ENCODE measurements at regions not wholly inside any gene's neighbourhood (a gene's known extent, or its start where the extent isn't known, plus 50 kb on each side); places are given as distances from the start of the nearest gene placed in this dataset.
"Not testable (repeated sequence)": the region's sequence is repeated elsewhere in the genome, so short reads cannot be mapped to it uniquely, and the experiment has no call there.

DNA sequence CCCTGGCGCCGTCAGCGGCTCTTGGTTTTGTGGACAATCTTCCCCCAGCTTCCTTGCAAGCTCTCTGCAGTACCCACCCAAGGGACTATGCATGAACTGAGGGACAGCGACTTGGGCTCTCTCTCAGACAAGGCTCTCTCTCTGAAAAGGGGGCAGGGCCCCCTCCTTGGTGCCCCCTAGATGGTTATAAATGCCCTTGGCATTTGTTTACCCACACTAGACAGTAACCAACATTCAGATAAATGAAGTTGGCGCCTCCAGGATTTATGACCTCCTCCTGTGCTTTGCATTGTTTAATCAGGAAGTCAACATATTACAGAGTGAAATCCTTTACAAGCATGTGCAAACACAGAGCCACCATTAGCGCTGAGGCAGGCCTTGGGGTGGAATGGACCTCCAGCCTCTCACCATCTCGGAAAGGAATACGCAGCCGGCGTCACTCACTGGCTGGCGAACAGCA is 547.4 kb upstream of the ID2 start:
- no peak for DNase-seq

DNA sequence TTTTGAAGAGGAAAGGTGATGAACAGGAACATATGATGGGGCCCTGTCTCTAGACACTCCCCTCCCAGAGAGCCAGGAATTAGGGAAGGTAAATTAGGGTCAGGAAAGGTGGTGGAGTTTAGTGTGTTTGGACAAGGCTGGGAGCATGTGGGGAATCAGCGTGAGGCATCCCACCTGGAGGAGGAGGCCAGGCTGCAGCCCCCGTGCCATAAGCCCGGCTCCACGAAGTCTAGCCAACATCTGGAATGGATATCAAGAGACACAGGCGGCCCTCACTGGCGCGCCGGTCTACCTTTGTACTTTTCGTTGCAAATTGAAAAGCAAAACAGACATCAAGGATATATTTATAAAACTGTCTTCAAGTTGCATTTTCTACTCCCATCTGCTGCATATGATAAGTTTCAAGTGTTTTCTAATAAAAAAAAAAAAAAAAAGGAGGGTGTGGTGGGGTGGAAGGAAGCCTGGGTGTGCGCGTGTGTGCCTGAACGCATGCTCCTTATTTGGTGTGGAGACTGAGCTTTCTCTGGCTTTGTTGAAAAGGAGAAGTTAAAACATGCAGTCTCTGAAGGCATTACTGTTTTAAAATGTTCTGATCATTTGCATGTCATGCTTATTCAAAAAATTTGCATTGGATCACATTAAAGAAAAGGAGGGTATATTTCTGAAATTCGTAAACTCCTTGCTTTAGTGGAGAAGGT is 546.7 kb upstream of the ID2 start:
- DNase-seq = no peak

DNA sequence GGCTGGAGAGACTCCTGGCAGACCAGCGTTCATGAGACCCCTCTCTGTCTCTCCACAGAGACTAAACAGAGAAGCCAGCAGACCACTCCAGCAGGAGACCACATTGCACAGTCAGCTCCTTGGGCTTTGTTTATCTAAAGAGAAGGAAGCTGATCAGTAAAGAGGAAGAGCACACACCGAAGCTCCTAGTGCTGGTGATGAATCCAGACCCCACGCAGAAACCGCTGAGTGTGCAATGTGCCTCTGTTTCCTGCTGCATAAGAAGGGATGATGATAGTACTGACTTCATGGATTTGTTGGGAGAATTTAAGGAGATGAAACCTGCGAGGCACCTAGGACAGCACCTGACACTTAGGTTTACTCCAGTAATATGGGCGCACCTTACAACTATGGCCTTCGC is 544.1 kb upstream of the ID2 start:
- no peak for DNase-seq

DNA sequence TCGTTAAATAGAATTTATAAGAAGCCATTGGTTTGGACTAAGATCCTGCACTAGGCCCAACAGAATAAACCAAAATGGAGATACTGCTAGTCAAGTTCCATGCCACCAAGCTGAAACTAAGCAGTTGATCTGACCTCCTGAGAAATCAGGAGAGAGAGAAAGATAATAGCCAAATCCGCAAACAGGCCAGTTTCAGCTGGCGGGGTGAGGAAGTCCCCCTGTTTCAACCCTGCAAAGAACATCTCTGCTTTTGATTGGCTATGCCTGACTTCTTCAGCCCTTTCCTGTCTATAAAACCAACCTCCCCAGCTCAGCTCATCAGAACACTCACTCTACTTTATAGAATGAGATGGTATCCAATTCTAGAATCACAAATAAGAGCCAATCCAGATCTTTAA is 543.3 kb upstream of the ID2 start:
- no peak for DNase-seq

DNA sequence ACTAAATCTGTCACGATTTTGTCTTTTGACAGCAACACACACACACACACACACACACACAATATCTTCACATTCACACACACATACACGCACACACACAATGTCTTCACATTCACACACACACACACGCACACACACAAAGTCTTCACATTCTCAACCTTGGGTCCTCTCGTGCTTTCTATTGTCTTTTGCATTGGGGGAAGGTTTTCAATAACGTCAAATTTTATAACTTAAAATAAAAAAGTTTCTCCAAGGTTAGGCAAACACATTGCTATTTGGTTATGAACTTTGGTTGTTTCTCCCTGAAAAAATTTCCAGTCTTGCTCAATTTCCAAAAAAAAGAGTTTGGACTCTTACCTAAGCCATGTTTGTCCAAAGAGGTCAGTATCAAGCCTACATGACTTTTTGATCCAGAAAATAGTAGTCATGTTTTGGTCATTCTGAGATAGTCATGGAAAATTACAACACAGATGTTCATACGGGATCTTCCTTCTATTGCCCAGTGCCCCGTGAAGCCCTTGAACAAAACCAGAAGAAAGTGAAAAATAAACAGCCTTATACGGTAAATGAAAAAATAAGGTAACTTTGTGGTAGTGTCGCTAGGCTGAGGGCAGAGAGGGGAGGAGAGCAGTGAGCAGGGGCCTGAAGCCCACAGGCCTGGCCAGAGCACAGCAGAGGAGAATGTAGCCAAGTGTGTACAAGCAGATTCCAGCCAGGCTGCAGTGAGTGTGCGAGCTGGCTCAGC is 542.8 kb upstream of the ID2 start:
- no peak for DNase-seq

DNA sequence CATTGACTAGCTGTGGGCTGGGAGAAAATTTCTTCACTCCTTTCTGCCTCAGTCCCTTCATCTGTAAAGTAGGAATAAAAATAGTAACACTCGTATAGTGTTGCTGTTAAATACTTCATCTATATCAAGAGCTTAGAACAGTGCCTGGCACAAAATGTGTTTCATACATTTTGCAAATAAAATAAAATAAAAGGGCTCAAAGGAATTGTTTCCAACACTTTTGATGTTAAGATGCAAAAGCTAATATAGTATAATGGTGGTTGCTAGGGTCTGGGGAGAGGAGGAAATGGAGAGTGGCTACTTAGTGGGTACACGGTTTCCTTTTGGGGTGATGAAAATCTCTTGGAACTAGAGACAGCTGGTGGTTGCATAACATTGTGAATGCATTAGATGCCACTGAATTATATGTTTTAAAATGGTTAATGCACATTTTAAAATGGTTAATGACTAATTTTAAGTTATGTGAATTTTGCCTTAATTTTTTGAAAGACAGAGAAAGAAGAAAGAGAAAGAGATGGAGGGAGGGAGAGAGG is 542.1 kb upstream of the ID2 start:
- DNase-seq = no peak

DNA sequence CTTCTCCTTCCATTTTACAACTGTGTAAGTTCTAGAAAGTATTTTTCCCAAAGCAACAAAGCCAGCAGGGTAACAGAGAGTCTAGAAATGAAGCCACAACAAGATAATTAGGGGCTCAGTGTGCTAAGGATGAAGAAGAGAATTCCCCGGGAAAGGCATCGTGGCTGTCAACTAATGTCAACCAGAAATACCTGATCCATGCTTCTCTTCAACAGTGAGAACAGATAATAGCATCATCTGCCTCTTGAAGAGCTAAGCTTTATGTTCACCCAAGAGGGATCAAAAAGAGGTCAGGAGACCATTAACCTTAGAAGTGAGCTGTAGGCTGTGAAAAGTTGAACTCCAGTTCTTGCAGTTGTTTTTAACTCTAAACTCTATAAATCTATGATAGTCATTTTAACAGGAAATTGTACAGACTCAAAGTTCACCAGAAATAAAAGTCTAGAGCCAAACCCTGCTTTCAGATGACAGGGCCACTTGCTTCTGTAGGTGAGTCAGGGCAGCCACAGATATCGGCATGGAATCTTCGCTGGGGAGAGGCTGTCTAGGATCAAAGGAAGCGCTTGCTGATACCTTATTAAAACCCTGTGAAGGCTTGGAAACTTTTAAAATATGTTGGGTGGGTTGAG is 540.7 kb upstream of the ID2 start:
- DNase-seq = no peak

DNA sequence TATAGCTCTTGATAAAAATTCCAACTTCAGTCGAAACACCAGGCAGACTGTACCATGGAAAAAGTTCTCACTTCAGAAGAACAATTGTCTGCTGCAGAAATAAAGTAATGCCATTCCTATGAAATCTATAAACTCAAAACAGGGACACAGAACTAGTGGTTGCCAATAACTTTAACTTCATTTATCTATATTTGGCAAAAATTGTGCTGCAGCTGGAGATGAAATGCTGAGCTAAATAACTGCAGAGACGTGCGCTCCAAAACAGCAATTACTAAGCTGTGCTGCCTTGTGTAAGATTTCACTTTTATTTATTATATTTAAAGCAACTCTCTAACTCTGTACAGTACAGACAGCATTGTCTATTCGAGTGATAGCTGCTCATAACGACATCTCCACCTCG is 540.1 kb upstream of the ID2 start:
- DNase-seq = no peak

DNA sequence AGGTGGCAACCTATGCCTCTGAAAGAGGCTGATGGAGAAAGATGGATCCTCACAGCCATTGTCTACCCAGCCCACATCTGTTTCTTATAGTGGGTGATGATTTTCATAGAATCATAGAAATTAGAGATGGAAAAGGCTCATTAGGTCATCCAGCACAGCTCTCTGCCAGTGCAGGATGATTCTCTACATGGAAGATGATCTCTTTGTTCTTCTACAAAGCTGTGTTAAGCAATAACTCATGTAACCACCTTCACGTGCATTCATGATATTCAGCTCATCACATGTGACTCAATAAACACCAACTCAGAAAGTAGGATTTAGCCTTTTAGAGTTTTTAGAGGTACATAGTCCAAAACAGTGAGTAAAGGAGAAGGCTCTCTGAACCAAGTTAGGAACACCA is 539.4 kb upstream of the ID2 start:
- no peak for DNase-seq

DNA sequence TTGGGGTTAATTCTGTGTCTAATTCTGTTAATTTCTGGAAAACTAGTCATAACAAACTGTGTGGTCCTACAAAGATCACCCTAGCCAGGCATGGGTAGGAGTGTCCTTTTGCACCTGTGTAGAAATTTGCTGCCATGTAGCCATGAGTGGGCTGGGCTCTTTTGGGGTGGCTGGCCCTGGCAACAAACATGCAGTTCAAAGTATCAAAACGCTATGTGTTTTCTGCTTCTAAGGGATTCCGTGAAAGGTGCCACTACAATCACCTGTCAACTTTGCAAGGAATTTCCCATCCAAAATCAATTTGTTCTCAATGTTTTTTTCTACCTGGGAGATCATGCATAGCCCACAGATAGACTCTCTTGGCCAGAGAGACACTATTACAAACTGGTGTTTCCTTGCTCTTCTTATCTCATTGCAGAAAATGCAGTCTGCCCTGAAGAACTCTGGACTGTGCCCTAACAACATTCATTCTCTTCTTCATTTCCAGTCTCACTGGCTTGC is 537.7 kb upstream of the ID2 start:
- DNase-seq = no peak

DNA sequence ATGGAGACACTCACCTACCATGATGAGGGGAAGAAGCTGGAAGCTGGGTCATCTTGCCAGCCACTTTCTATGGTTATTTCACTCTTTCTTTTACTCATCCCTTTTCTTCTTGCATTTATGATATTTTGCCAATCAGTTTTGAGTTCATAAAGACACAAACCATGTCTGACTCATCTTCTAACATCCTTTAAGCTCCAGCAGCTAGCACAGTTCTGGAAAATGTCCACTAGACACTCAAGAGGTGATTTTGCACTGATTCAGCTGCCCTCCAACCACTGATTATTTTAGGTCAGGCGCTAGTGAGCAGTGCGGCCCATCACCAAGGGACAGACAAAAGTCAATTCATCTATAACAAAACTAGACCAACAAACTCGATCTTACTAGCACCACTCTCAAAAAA is 537.1 kb upstream of the ID2 start:
- DNase-seq = no peak

DNA sequence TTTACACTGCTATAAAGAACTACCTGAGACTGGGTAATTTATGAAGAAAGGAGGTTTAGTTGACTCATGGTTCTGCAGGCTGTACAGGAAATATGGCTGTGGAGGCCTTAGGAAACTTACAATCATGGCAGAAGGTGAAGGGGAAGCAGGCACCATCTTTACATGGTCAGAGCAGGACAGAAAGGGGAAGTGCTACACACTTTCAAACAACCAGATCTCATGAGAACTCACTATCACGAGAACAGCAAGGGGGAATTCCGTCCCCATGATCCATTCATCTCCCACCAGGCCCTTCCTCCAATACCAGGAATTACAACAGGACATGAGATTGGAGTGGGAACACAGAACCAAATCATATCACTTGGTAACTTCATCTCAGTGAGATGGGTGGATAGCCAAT is 536.5 kb upstream of the ID2 start:
- not testable (repeated sequence) for DNase-seq

DNA sequence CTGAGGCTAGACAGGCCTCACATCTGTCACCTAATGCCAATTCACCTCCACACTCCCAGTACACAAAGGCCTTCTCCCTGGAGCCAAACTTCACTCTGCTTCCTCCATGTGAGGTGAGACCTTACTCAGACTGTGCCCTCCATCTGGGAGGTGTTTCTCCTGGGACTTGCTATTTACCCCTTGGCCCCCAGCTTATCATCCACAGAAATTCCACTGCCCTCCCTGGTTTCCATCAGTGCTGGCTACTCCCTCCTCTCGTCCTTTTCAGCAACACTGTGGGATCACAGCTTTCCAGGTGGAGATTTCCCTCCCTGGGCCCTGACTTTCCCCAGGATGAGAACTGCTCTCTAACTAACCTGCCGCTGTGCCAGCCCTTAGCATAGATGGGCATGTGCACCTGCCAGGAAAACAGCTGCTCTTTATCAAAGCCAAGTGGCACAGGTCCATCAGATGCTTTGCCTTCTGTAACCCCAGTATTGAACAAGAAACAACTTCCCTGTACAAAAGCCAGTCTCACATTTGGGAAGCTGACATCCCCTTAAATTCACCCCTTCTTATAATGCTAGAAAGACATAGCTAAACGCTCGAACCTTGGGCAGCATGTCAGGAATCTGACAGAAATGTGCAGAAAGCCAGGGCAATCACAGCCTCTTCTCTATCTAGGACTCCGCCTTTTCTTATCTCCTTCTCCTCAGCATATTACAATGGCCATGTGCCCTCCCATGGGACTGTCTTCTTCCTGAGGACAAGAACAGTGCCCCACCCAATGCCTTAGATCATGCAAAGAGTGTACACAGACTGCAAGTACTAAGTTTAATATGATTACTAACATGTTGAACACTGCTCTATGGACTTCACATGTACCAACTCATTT is 535.5 kb upstream of the ID2 start:
- no peak for DNase-seq

DNA sequence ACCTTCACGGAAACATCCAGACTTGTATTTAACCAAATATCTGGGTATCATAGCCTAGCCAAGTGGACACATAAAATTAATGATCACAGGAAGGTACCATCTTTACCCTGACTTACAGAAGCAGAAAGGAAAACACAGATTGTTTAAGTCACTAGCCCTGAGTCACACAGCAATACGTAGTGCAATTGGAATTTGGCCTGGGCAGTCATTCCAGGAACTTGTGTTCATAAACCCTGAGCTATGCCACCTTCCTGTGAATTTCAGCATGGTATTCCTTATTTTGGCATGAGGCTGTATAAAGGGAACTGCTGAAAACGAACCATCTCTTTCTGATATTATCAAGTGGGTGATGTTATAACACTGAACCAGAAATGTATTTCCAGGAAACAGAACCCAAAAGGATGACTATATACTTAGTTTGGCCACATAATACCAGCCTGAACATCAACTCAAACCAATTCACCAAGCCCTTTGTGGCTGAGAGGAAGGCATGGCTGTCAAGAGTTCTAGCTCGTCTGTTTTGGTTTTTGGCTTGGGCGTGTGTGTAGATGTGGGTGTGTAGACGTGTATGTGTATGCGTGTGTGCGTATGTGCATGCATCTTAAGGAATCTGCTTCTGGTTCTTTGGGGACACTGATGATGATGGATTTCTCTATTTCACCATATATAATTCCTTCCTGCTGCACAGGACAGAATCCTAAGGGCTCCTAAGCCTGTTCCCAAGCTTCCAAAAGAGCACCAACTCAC is 533.4 kb upstream of the ID2 start:
- DNase-seq = no peak

DNA sequence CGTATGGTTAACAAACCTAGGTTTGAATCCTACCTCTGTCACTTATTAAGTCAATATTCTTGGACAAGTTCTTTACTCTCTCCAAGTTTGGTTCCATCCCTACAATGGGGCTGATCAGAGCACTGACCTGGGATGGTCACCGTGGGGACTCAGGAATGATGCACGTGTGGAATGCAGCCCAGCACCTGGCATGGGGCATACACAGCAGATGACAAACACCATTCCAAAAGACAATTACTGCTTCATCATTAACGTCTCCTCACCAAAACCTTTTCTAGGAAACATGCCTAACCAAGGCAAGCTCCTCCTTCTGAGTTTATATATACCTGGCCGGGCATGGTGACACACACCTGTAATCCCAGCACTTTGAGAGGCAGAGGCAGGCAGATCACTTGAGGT is 532.9 kb upstream of the ID2 start:
- no peak for DNase-seq

DNA sequence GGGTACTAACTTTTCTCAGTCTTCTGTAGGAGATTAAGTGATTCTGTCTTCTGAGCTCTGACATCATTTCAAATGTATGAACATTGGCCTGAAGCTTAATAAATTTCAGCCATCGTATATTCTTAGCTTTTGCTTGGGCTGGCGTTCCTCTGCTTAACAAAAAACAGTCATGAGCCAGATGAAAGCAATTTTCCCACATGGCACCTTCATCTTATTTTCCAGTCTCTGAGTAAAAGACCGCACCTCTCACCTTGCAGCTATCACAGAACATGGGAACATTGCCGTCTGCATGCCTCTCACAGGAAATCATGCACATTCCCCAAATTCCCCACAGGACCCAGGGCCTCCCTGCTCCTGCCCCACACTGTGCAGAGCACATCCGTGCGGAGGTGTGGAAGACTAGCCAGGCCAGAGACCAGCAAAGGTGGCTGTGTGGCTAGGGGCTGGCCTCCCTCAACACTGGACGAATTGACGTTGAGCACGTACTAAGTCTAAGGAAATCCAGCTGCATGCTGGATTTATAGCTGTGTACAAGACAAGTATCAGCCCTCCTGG is 531.8 kb upstream of the ID2 start:
- no peak for DNase-seq

DNA sequence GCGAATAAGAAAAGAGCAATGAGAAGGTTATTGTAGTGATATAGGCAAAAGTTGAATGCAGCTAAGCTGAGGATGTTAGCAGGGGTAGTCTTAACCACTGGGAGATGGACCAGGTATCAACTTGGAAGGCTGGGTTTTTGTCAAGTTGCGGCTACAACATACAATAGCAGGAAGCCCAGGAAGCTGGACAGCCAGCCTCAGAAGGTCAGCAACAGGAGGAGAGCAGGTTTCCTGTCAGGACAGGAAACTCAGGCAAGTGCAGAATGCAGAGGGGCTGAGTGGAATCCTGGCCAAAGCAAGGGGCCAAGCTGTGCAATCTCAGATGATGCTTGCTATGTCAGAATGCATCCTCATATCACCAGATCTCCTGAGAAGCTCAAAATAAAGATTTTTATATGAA is 530.0 kb upstream of the ID2 start:
- no peak for DNase-seq

DNA sequence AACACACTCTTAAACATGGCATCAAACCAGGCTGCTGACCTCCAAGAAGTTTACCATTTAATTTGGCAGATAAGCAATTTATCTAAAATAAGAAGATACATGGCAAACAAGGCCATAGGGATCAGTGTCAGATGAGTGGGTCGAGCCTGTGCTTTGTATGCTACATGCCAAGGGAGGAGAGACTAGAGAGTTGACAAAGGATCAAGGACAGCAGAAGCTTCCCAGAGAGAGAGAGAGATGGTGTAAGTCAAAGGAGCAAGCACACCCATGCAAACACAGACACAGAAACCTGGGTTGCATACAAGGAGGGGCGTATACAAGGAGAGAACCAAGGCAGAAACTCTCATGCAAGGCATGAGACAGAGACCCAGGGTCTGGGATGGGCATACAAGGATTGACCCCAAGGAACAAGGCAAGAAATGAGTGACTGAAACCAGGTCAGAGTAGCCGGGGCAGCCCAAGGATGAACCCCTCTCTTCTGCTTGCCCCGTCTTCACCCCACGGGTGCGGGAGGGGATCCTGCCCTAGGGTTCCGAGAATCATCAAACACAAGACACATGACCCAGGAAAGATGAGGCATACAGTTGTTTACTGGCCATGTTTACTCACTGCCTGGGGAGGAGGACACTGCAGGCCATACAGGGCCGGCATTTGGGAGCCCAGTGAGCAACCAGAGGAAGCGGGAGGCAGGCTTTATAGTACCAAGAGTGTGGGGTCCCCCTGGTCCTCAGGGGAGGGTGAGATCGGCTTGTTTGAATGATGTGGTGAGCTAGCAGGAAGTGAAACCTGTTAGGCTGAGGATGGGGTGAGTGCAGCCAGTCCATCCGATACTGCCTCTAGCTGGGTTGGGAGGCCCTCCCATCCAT is 529.2 kb upstream of the ID2 start:
- no peak for DNase-seq

DNA sequence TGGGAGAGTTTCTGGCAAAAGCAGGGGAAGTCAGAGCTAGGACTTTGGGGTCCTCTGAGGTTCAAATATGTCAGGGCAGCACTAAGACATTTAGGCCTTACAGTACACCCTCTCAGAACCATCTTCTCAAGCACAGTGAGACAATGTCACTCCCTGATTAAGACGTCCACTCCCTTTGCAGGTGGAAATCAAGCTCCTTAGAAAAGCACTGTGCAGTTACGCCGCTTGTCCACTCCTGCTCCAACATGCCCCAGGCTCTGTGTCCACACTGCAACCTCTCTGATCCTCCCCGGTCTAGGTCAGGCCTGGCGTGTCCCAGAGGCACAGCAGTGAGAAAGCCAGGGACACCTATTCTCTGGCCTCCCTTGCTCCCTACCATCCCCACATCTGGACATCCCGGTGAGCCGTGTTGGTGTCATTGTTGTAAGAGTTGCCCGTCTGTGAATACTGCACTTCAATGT is 528.6 kb upstream of the ID2 start:
- no peak for DNase-seq

DNA sequence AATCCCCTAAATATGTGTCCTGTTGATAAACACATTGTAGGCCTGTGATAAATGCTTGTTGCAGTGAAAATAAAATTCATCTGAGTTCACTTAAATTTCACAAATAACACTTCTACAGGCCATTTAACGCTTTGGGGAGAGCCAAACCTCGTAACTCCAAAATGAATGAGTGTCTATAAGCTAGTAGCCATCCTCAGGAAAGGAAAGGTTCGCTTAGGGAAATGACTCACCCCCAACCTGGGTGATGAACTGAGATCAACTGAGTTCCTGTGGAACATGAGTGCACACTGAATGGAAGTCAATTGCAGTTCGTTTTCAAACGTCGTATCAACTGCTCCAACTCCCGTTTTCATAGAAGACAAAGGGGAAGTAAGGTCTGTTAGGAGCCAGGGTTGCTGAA is 527.6 kb upstream of the ID2 start:
- no peak for DNase-seq

DNA sequence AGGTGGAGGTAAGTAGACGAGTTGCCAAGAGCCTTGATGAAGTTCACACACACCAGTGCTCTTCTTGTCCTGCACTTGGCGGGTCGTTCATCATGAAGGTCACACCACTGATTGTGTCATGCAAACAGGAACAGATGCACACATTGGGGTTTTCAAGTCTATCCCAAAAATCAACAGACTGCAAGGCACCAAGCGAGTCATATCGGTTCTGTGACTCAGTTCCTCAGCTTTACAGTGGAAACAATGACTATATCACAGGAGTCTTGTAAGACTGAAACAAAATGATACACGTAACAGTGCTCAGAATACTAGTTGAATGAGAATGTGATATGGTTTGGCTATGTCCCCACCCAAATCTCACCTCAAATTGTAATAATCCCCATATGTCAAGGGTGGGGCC is 526.9 kb upstream of the ID2 start:
- no peak for DNase-seq
